Immature natural killer cell (primary cell): ENCODE measurements at regions not wholly inside any gene's neighbourhood (a gene's known extent, or its start where the extent isn't known, plus 50 kb on each side); places are given as distances from the start of the nearest gene placed in this dataset.

ENCODE experiments used
- DNase-seq, 3 donors: peaks; one replicate each; pipeline ENCODE4 v3.0.0; 2022; ENCODE audit warnings: mixed read lengths in 1 of 3
- H3K27ac Mint-ChIP-seq, 6 donors: one replicate each; pipeline ENCODE4 v1.8.0; 2020; ENCODE audit warnings: mixed read lengths in 6 of 6, mild to moderate bottlenecking in 5 of 6, inconsistent platforms in 4 of 6, moderate library complexity in 3 of 6
- H3K27me3 Mint-ChIP-seq, 3 donors: one replicate each; pipeline ENCODE4 v1.8.0; 2020 to 2021; ENCODE audit warnings: low read depth in 3 of 3, mild to moderate bottlenecking in 3 of 3, mixed read lengths in 3 of 3, moderate library complexity in 3 of 3, inconsistent platforms in 1 of 3
- H3K36me3 Mint-ChIP-seq, 3 donors: one replicate each; pipeline ENCODE4 v1.8.0; 2020; ENCODE audit warnings: mixed read lengths in 3 of 3, inconsistent platforms in 2 of 3, mild to moderate bottlenecking in 2 of 3
- H3K4me1 Mint-ChIP-seq, 2 donors: one replicate each; pipeline ENCODE4 v1.8.0; 2020; ENCODE audit warnings: inconsistent platforms in 2 of 2, mild to moderate bottlenecking in 2 of 2, mixed read lengths in 2 of 2, moderate library complexity in 1 of 2
- H3K4me3 Mint-ChIP-seq, 5 donors: one replicate each; pipeline ENCODE4 v1.8.0; 2020; ENCODE audit warnings: mild to moderate bottlenecking in 5 of 5, mixed read lengths in 5 of 5, inconsistent platforms in 3 of 5, moderate library complexity in 3 of 5
- H3K9me3 Mint-ChIP-seq, 6 donors: one replicate each; pipeline ENCODE4 v1.8.0; 2020; ENCODE audit warnings: mild to moderate bottlenecking in 6 of 6, mixed read lengths in 6 of 6, inconsistent platforms in 4 of 6, moderate library complexity in 3 of 6

DNA sequence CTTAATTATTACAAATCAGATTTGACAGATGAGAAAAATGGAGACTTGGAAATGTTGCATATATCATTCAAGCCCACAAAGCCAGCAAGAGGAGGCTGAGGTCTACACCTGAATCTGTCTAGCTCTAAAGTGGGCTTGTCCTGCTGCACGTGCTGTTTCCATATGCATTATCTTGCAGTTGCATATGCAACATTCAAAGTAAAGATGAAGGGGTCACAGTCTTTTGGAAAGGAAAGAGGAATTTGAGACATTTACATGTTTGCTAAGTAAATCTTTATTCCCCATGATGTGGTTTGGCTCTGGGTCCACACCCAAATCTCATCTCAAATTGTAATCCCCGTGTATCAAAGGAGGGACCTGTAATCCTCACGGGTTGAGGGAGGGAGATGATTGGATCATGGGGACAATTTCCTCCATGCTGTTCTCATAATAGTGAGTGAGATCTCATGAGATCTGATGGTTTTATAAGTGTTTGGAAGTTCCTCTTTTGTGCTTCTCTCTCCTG, 98.3 kb downstream of the BACH1 start:
- peaks cover 29 to 40% (median 31%) of the 10 kb centered on the region in 3 donors for H3K36me3 Mint-ChIP-seq
- DNase-seq, result no peak

DNA sequence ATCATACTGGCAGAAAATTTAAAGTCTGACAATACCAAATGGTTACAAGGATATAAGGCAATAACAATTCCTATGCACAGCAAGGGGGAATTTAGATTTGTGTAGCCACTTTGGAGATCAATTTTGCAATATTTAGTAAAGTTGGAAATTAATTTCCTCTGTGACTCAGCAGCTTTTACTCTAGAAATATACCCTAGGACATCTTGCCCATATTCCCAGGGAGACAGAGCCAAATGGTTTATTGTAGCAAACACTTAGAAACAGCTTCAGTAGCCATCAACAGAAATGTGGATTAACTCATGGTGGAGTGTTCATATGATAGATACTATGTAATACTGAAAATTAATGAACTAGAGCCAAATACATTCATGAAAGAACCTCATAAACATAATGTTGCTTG, 104.6 kb downstream of the BACH1 start:
- no peak overlapping the region for H3K27ac Mint-ChIP-seq
- peaks cover 0 to 15% (median 2%) of the 10 kb centered on the region in 6 donors for H3K9me3 Mint-ChIP-seq
- peaks cover 0 to 2% (median 0%) of the 10 kb centered on the region in 3 donors for H3K27me3 Mint-ChIP-seq
- H3K36me3 Mint-ChIP-seq, result peaks cover 23 to 33% (median 29%) of the 10 kb centered on the region in 3 donors
- H3K4me1 Mint-ChIP-seq, result peaks cover 0 to 8% of the 10 kb centered on the region in 2 donors
- no peak overlapping the region for H3K4me3 Mint-ChIP-seq
- DNase-seq, result no peak

More for the DNA sequence above, 98.3 kb downstream of the BACH1 start:
- H3K4me3 Mint-ChIP-seq, result no peak overlapping the region
- no peak overlapping the region for H3K27ac Mint-ChIP-seq
- H3K9me3 Mint-ChIP-seq, result peaks cover 0 to 15% (median 2%) of the 10 kb centered on the region in 6 donors
- no peaks in the 10 kb centered on the region for H3K4me1 Mint-ChIP-seq
- peaks cover 0 to 2% (median 2%) of the 10 kb centered on the region in 3 donors for H3K27me3 Mint-ChIP-seq

DNA sequence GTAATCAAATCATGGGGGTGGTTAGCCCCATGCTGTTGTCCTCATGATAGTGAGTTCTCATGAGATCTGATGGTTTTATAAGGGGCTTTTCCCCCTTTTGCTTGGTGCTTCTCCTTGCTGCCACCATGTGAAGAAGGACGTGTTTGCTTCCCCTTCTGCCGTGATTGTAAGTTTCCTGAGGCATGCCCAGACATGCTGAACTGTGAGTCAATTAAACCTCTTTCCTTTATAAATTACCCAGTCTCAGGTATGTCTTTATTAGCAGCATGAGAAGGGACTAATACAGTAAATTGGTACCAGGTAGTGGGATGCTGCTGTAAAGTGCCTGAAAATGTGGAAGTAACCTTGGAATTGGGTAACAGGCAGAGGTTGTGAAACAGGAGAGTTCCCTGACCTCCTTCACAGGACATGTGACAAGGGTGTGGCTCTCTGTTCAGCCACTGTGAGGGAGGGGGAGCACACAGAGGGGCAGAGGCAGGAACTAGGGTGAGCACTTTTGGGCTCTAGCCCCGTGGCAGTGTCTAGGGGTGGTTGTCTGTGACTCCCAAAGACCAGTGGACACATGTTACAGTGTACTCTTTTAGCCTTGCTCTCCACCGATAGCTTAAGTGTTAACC, 105.3 kb downstream of the BACH1 start:
- H3K27ac Mint-ChIP-seq, result no peak overlapping the region
- DNase-seq, result no peak
- H3K9me3 Mint-ChIP-seq, result peaks cover 0 to 15% (median 2%) of the 10 kb centered on the region in 6 donors

DNA sequence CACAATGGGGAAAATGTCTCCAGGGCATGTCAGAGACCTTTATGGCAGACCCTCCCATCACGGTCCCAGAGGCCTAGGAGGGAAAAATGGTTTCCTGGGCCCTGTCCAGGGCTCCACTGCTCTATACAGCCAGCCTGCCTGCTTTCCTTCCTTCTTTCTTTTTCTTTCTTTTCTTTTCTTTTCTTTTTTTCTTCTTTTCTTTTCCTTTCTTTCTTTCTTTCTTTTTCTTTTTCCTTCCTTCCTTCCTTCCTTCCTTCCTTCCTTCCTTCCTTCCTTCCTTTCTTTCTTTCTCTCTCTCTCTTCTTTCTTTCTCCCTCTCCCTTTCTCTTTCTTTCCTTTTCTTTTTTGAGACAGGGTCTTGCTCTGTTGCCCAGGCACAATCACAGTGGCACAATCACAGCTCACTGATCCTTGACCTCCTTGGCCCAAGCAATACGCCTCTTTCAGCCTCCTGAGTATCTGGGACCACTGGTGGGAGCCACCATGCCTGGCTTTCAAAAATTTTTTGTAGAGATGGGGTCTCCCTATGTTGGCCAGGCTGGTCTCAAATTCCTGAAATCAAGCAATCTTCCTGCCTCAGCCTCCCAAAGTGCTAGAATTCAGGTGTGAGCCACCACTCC, 106.9 kb downstream of the BACH1 start:
- DNase-seq, result no peak
- H3K27ac Mint-ChIP-seq, result peak overlapping the region in 1 of 6 donors; percentile 43
- H3K4me1 Mint-ChIP-seq, result peaks cover 0 to 8% of the 10 kb centered on the region in 2 donors
- H3K36me3 Mint-ChIP-seq, result peaks cover 2 to 12% (median 6%) of the 10 kb centered on the region in 3 donors
- H3K9me3 Mint-ChIP-seq, result peaks cover 0 to 2% (median 0%) of the 10 kb centered on the region in 6 donors
- peaks cover 0 to under 1% (median 0%) of the 10 kb centered on the region in 3 donors for H3K27me3 Mint-ChIP-seq
- no peak overlapping the region for H3K4me3 Mint-ChIP-seq

More for the DNA sequence above, 105.3 kb downstream of the BACH1 start:
- Mint-ChIP-seq H3K4me3 (no peak overlapping the region), H3K27me3 (peaks cover 0 to 2% (median 0%) of the 10 kb centered on the region in 3 donors), H3K36me3 (peaks cover 15 to 26% (median 21%) of the 10 kb centered on the region in 3 donors), H3K4me1 (peaks cover 0 to 8% of the 10 kb centered on the region in 2 donors)

DNA sequence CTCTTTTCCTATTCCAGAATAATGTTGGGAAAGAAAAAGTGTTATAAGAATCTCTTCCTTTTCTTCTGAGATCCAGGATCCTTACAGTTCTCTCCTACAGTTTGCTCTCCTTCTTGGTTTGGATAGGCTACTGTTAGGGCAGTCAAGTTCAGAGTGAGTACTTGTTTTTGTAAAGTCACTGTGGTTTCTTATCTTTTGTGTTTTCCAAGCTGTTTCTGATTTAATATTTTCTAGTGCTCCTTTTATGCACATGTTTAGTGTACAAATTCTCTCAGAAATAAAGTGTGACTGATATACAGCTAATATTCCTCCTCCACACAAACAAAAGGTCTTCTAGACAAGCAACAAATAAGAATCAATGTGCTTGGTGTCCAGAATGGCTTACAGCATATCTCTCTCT, 107.7 kb downstream of the BACH1 start:
- DNase-seq, result no peak
- no peaks in the 10 kb centered on the region for H3K9me3 Mint-ChIP-seq
- H3K4me3 Mint-ChIP-seq, result no peak overlapping the region
- no peaks in the 10 kb centered on the region for H3K27me3 Mint-ChIP-seq
- peaks cover 0 to 8% of the 10 kb centered on the region in 2 donors for H3K4me1 Mint-ChIP-seq
- H3K36me3 Mint-ChIP-seq, result peaks cover 3 to 9% (median 5%) of the 10 kb centered on the region in 3 donors
- H3K27ac Mint-ChIP-seq, result no peak overlapping the region

DNA sequence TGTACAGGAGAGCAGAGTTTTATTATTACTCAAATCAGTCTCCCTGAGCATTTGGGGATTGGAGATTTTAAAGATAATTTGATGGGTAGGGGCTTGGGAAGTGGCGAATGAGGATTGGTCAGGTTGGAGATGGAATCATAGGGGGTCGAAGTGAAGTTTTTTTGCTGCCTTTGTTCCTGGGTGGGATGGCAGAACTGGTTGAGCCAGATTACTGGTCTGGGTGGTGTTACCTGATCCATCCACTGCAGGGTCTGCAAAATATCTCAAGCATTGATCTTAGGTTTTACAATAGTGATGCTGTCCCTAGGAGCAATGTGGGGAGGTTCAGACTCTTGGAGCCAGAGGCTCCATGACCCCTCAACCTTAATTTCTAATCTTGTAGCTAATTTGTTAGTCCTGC, 108.8 kb downstream of the BACH1 start:
- no peak overlapping the region for H3K4me3 Mint-ChIP-seq
- H3K27me3 Mint-ChIP-seq, result peaks cover 0 to 1% (median 0%) of the 10 kb centered on the region in 3 donors
- H3K36me3 Mint-ChIP-seq, result peaks cover under 1 to 9% (median 7%) of the 10 kb centered on the region in 3 donors
- H3K27ac Mint-ChIP-seq, result no peak overlapping the region
- H3K4me1 Mint-ChIP-seq, result peaks cover 0 to 8% of the 10 kb centered on the region in 2 donors
- DNase-seq, result no peak
- H3K9me3 Mint-ChIP-seq, result no peaks in the 10 kb centered on the region

DNA sequence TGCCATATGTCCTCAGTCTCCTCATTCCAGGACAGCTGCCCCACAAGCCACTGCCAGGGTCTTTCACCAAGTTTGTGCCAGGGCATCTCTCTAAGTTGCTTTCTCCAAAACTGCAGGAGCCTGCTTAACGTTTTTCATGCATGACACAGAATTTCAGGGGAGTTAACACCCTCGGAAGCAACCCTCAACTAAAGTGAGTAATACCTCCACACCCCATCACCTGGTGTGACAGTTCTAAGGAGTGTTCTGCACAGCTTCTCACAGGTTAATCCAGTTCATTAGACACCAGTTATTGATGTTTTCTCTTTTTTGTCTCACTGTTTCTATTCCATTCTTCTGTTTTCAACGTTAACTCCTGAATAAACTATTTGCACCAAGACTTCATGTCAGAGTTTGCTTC, 115.0 kb downstream of the BACH1 start:
- H3K4me1 Mint-ChIP-seq, result no peaks in the 10 kb centered on the region
- H3K27me3 Mint-ChIP-seq, result peaks cover 0 to 1% (median 0%) of the 10 kb centered on the region in 3 donors
- H3K36me3 Mint-ChIP-seq, result peaks cover 7 to 25% (median 18%) of the 10 kb centered on the region in 3 donors
- H3K27ac Mint-ChIP-seq, result no peak overlapping the region
- no peaks in the 10 kb centered on the region for H3K9me3 Mint-ChIP-seq
- no peak for DNase-seq
- H3K4me3 Mint-ChIP-seq, result no peak overlapping the region

DNA sequence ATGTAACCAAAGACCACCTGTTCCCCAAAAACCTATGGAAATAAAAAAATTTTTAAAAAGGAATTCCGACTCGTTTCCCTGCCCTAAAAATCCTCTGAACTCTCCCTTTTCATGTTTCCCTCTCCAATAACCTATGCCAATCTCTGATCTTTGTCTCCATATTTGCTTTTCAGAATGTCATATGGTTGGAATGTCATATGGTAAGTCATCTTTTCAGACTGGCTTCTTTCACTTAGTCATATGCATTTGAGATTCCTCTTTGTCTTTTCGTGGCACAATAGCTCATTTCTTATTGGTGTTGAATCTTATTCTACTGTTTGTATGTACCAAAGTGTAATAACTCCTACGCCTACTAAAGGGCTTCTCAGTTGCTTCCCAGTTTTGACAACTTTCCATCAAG, 117.5 kb downstream of the BACH1 start:
- Mint-ChIP-seq H3K4me3 (no peak overlapping the region), H3K27ac (no peak overlapping the region), H3K36me3 (peaks cover 7 to 21% (median 18%) of the 10 kb centered on the region in 3 donors), H3K27me3 (peaks cover 0 to 1% (median 0%) of the 10 kb centered on the region in 3 donors), H3K4me1 (no peaks in the 10 kb centered on the region), H3K9me3 (no peaks in the 10 kb centered on the region)
- no peak for DNase-seq

DNA sequence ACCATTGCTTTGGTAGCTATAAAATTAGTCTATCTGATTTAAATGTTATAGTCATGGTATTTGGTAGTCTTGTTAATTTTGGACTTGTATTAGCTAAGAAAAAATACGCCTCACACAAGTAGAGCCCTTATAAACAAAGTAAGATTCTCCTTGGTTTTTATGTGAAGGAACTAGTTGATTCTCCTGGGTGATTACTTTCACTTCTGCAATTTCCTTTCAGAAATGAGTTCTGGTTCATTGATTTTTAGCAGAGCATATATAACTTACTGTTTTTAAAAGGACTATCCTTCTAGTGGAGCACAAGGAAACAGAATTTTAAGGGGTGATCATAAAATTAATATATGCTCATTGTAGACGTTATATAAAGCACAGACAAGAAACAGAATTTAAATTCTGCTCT, 120.1 kb downstream of the BACH1 start:
- no peak for DNase-seq
- no peak overlapping the region for H3K4me3 Mint-ChIP-seq
- H3K27me3 Mint-ChIP-seq, result no peaks in the 10 kb centered on the region
- H3K4me1 Mint-ChIP-seq, result no peaks in the 10 kb centered on the region
- H3K36me3 Mint-ChIP-seq, result peaks cover 4 to 18% (median 14%) of the 10 kb centered on the region in 3 donors
- no peaks in the 10 kb centered on the region for H3K9me3 Mint-ChIP-seq
- no peak overlapping the region for H3K27ac Mint-ChIP-seq

DNA sequence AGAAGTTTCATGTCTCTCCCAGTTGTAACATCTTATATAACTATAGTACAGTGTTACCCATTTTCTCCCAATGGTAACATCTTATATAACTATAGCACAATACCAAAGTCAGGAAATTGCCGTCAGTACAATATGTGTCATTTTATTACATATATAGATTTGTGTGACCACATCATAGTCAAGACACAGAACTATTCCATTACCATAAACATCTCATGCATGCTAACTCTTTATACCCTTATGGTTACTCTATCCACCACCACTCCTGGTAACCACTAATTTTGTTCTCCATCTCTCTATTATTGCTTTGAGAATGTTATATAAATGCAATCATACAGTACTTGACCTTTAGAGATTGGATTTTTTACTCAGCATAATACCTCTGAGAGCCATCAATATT, 120.7 kb downstream of the BACH1 start:
- Mint-ChIP-seq H3K27me3 (no peaks in the 10 kb centered on the region), H3K36me3 (peaks cover 4 to 15% (median 10%) of the 10 kb centered on the region in 3 donors), H3K4me1 (no peaks in the 10 kb centered on the region), H3K9me3 (no peaks in the 10 kb centered on the region), H3K4me3 (no peak overlapping the region), H3K27ac (no peak overlapping the region)
- DNase-seq, result no peak

DNA sequence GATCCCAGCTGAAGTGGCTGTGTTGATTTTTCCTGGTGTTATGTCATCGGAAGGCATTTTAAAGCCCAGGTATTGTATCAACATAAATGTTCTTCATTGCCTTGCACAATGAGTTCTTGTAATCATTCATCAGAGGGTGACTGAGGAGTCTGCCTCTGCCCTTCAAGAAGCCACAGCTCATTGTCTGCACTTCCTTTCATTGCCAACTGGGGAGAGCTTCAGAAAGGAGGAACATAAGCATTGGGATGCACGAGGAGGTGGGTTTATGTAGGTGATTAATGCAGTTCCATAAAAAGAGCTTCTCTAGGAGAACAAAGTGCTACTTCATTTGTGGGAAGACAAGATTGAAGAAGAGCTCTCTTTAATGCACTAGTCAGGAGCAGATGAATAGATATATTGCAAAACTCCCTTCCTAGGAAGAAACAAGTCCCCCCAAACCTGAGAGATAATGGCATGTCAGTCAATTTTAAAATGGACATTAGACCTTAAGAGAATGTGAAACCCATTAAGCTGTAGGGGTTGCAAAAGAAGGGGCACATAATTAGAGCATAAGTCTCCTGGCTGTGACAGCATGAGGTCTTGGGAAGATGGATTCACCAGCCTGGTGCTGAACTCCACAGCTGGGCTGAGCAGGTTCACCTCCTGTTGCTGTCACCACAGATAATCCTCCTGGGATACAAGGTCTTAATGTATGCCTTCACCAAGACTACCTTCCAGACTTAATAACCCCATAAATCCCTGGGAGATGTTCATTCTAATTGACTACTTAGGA, 124.6 kb downstream of the BACH1 start:
- DNase-seq, result no peak
- H3K4me1 Mint-ChIP-seq, result peaks cover 0 to 2% of the 10 kb centered on the region in 2 donors
- H3K36me3 Mint-ChIP-seq, result peaks cover 0 to 13% (median 9%) of the 10 kb centered on the region in 3 donors
- H3K4me3 Mint-ChIP-seq, result no peak overlapping the region
- no peaks in the 10 kb centered on the region for H3K9me3 Mint-ChIP-seq
- peaks cover 0 to 3% (median 0%) of the 10 kb centered on the region in 3 donors for H3K27me3 Mint-ChIP-seq
- H3K27ac Mint-ChIP-seq, result no peak overlapping the region

DNA sequence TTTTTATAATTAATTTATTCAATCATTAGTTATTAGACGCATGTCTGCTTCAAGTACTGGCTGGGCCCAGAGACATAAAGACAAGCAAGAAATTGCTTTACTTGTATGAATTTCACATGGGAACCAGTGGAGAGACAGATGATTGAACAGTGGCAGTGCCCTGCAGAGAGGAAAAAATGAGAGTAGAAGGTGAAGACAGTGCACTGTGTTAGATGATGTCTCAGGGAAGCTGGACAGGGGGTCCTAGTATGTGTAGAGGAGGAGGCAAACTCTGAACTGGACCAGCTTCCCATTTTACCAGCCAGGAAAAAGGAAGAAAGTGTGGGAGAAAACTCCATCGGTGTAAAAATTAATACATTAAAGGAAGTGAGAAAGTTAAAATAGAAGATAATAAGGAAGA, 126.0 kb downstream of the BACH1 start:
- Mint-ChIP-seq H3K4me1 (peaks cover 0 to 2% of the 10 kb centered on the region in 2 donors), H3K4me3 (no peak overlapping the region), H3K36me3 (peaks cover 0 to 13% (median 9%) of the 10 kb centered on the region in 3 donors), H3K27ac (no peak overlapping the region), H3K9me3 (no peaks in the 10 kb centered on the region), H3K27me3 (peaks cover 0 to 3% (median 0%) of the 10 kb centered on the region in 3 donors)
- DNase-seq, result no peak

DNA sequence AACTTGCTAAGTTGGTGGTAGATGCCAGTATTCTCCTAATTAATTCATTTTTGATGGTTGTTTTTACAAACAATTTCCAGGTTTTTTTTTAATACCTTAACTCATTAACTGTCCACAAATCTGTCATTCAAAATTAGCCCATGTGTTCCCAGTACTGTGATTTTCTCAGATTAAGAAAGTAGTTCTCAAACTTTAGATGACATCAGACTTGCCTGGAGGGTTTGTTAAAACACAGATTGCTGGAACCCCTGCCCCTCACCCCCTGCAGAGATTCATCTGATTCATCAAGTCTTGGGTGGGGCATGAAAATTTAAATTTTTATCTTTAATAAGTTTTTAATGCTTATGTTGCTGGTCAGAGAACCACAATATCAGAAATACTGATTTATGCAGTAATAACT, 130.5 kb downstream of the BACH1 start:
- DNase-seq, result no peak
- no peak overlapping the region for H3K27ac Mint-ChIP-seq
- peaks cover 0 to 2% of the 10 kb centered on the region in 2 donors for H3K4me1 Mint-ChIP-seq
- no peaks in the 10 kb centered on the region for H3K9me3 Mint-ChIP-seq
- H3K27me3 Mint-ChIP-seq, result peaks cover 0 to 3% (median 0%) of the 10 kb centered on the region in 3 donors
- H3K36me3 Mint-ChIP-seq, result peaks cover 0 to 13% (median 13%) of the 10 kb centered on the region in 3 donors
- no peak overlapping the region for H3K4me3 Mint-ChIP-seq
